ENCODE measurements at regions not wholly inside any gene's neighbourhood (a gene's known extent, or its start where the extent isn't known, plus 50 kb on each side); places are given as distances from the start of the nearest gene placed in this dataset.
"Not testable (repeated sequence)": the region's sequence is repeated elsewhere in the genome, so short reads cannot be mapped to it uniquely, and the experiment has no call there.

- H3K4me3 ChIP-seq; H3K4me1 ChIP-seq; H3K27ac ChIP-seq; H3K9me3 ChIP-seq; DNase-seq (ENCODE audit: low spot score in 2 of 2); intact Hi-C loops (cut with DNase I; ENCODE audit: low total_unique reads); H3K36me3 ChIP-seq; H3K27me3 ChIP-seq: not testable (repeated sequence)
These were observed 237.5 kb downstream of the RTP5 start for GRCh38 chr2:242107065-242107464.

- DNase-seq (ENCODE audit: low spot score in 2 of 2); H3K27ac ChIP-seq; H3K4me1 ChIP-seq; H3K4me3 ChIP-seq; H3K9me3 ChIP-seq; H3K27me3 ChIP-seq; H3K36me3 ChIP-seq; intact Hi-C loops (cut with DNase I; ENCODE audit: low total_unique reads): not testable (repeated sequence)
These were observed 239.4 kb downstream of the RTP5 start for GRCh38 chr2:242108797-242109500.

GRCh38 chr2:242109819-242110218 lies 240.3 kb downstream of the RTP5 start:
- H3K4me3 ChIP-seq; H3K36me3 ChIP-seq; H3K9me3 ChIP-seq; H3K4me1 ChIP-seq; intact Hi-C loops (cut with DNase I; ENCODE audit: low total_unique reads); H3K27ac ChIP-seq; DNase-seq (ENCODE audit: low spot score in 2 of 2); H3K27me3 ChIP-seq: not testable (repeated sequence)

- intact Hi-C loops (cut with DNase I; ENCODE audit: low total_unique reads); H3K27ac ChIP-seq; H3K4me3 ChIP-seq; H3K36me3 ChIP-seq; H3K9me3 ChIP-seq; H3K4me1 ChIP-seq; H3K27me3 ChIP-seq; DNase-seq (ENCODE audit: low spot score in 2 of 2): not testable (repeated sequence)
These were observed 242.4 kb downstream of the RTP5 start for GRCh38 chr2:242111954-242112353.

- H3K27me3 ChIP-seq; H3K4me1 ChIP-seq; H3K27ac ChIP-seq; intact Hi-C loops (cut with DNase I; ENCODE audit: low total_unique reads); DNase-seq (ENCODE audit: low spot score in 2 of 2); H3K9me3 ChIP-seq; H3K4me3 ChIP-seq; H3K36me3 ChIP-seq: not testable (repeated sequence)
These were observed 244.0 kb downstream of the RTP5 start for GRCh38 chr2:242113492-242113891.

- H3K27me3 ChIP-seq; intact Hi-C loops (cut with DNase I; ENCODE audit: low total_unique reads); H3K4me1 ChIP-seq; H3K27ac ChIP-seq; H3K9me3 ChIP-seq; H3K36me3 ChIP-seq; DNase-seq (ENCODE audit: low spot score in 2 of 2); H3K4me3 ChIP-seq: not testable (repeated sequence)
These were observed 247.1 kb downstream of the RTP5 start for GRCh38 chr2:242116676-242117075.

- intact Hi-C loops (cut with DNase I; ENCODE audit: low total_unique reads); H3K27ac ChIP-seq; DNase-seq (ENCODE audit: low spot score in 2 of 2); H3K36me3 ChIP-seq; H3K4me3 ChIP-seq; H3K27me3 ChIP-seq; H3K9me3 ChIP-seq; H3K4me1 ChIP-seq: not testable (repeated sequence)
These were observed 247.8 kb downstream of the RTP5 start for GRCh38 chr2:242117305-242117704.

GRCh38 chr2:242119682-242120081 lies 250.2 kb downstream of the RTP5 start:
- H3K36me3 ChIP-seq; H3K9me3 ChIP-seq; DNase-seq (ENCODE audit: low spot score in 2 of 2); H3K4me1 ChIP-seq; H3K27ac ChIP-seq; intact Hi-C loops (cut with DNase I; ENCODE audit: low total_unique reads); H3K4me3 ChIP-seq; H3K27me3 ChIP-seq: not testable (repeated sequence)

- intact Hi-C loops (cut with DNase I; ENCODE audit: low total_unique reads); H3K9me3 ChIP-seq; H3K27ac ChIP-seq; H3K4me3 ChIP-seq; H3K27me3 ChIP-seq; H3K4me1 ChIP-seq; DNase-seq (ENCODE audit: low spot score in 2 of 2); H3K36me3 ChIP-seq: not testable (repeated sequence)
These were observed 261.2 kb downstream of the RTP5 start for GRCh38 chr2:242130682-242131081.

GRCh38 chr2:242159921-242160320 lies 290.4 kb downstream of the RTP5 start:
- H3K4me1 ChIP-seq; H3K4me3 ChIP-seq; H3K9me3 ChIP-seq; H3K27ac ChIP-seq; H3K27me3 ChIP-seq; DNase-seq (ENCODE audit: low spot score in 2 of 2); H3K36me3 ChIP-seq; intact Hi-C loops (cut with DNase I; ENCODE audit: low total_unique reads): not testable (repeated sequence)
- peak in 2 of 3 donors; percentile 22 to 38 for TF ChIP-seq CTCF (IDR thresholded peaks at IDR 0.05)

- intact Hi-C loops (cut with DNase I; ENCODE audit: low total_unique reads); DNase-seq (ENCODE audit: low spot score in 2 of 2); H3K36me3 ChIP-seq; H3K4me3 ChIP-seq; H3K9me3 ChIP-seq; H3K27me3 ChIP-seq; H3K4me1 ChIP-seq; H3K27ac ChIP-seq: not testable (repeated sequence)
These were observed 295.6 kb downstream of the RTP5 start for GRCh38 chr2:242165115-242165514.

GRCh38 chr2:242171290-242171689 lies 301.8 kb downstream of the RTP5 start:
- H3K9me3 ChIP-seq; H3K36me3 ChIP-seq; H3K4me1 ChIP-seq; H3K27me3 ChIP-seq; H3K4me3 ChIP-seq; DNase-seq (ENCODE audit: low spot score in 2 of 2); intact Hi-C loops (cut with DNase I; ENCODE audit: low total_unique reads); H3K27ac ChIP-seq: not testable (repeated sequence)
